Panc1 (cell line): ENCODE measurements at regions not wholly inside any gene's neighbourhood (a gene's known extent, or its start where the extent isn't known, plus 50 kb on each side); places are given as distances from the start of the nearest gene placed in this dataset.

Experiments
- ATAC-seq: fragments of 200-7000 bp; cut with Tn5 transposase; 2 replicates; pipeline ENCODE4 v1.9.1; 2020; ENCODE audit warnings: mild to moderate bottlenecking, moderate library complexity
- BruUV-seq: library from RNA; stranded (reverse); fragments of 400-500 nt; replicated peaks from 2 replicates; lab custom pipeline; 2021; lab: Mats Ljungman, UMichigan
- CTCF ChIA-PET: fragments of 300-600 bp; sonication (Branson Sonifier 250); formaldehyde crosslinking; loops from one replicate; lab custom pipeline; 2022; ENCODE audit warnings: antibody characterized with exemption; lab: Charles Lee
- POLR2A ChIA-PET: fragments of 300-600 bp; sonication (Branson Sonifier 250); formaldehyde crosslinking; loops from one replicate; lab custom pipeline; 2022; ENCODE audit warnings: antibody characterized with exemption; lab: Charles Lee
- DNase-seq: peaks from one replicate; pipeline ENCODE4 v3.0.0-alpha.2; 2010; ENCODE audit warnings: low read depth, low spot score
- H3K27ac ChIP-seq: 2 replicates; pipeline ENCODE4 v1.5.1; 2011; ENCODE audit warnings: mild to moderate bottlenecking, low read length, inconsistent platforms
- H3K27me3 ChIP-seq: fragments of 200-500 bp; sonication (Bioruptor generic); 2 replicates; pipeline ENCODE4 v1.6.0; 2014; ENCODE audit warnings: low read length, inconsistent platforms; ENCODE audit not compliant: control insufficient read depth, insufficient read depth
- H3K36me3 ChIP-seq: fragments of 200-500 bp; sonication (Bioruptor generic); 2 replicates; pipeline ENCODE4 v1.5.1; 2014; ENCODE audit warnings: inconsistent platforms, mild to moderate bottlenecking, low read length, moderate library complexity; ENCODE audit not compliant: control insufficient read depth, insufficient read depth
- H3K4me1 ChIP-seq: 2 replicates; pipeline ENCODE4 v1.5.1; 2011; ENCODE audit warnings: inconsistent platforms, mild to moderate bottlenecking, low read length, moderate library complexity; ENCODE audit not compliant: control insufficient read depth, insufficient read depth
- H3K4me3 ChIP-seq, 2 experiments: 2 replicates each; pipeline ENCODE4 v1.5.1; 2011 to 2012; ENCODE audit warnings: low read depth in 2 of 2, low read length in 2 of 2, mild to moderate bottlenecking in 2 of 2, inconsistent platforms in 1 of 2, moderate library complexity in 1 of 2
- H3K9me3 ChIP-seq: fragments of 200-500 bp; sonication (Bioruptor generic); 2 replicates; pipeline ENCODE4 v1.5.1; 2014; ENCODE audit warnings: low read depth, mild to moderate bottlenecking, inconsistent platforms, low read length, moderate library complexity; ENCODE audit not compliant: control insufficient read depth, insufficient read depth
- POLR2AphosphoS5 ChIP-seq: IDR thresholded peaks from 2 replicates; pipeline ENCODE4 v1.6.1; 2012; ENCODE audit warnings: mild to moderate bottlenecking, low read depth, low read length, moderate library complexity
- REST ChIP-seq, 2 experiments: IDR thresholded peaks; 2 replicates each; pipeline ENCODE4 v1.6.1; 2011 to 2012; ENCODE audit warnings: low read depth in 2 of 2, control low read depth in 1 of 2, low read length in 1 of 2, mild to moderate bottlenecking in 1 of 2, moderate library complexity in 1 of 2; ENCODE audit not compliant: insufficient read depth in 1 of 2
- SIN3A ChIP-seq: IDR thresholded peaks from 2 replicates; pipeline ENCODE4 v1.6.1; 2012; ENCODE audit warnings: low read depth, mild to moderate bottlenecking, low read length, moderate library complexity, borderline replicate concordance; ENCODE audit not compliant: insufficient read depth
- TCF7L2 ChIP-seq: IDR thresholded peaks from 2 replicates; pipeline ENCODE4 v1.6.1; 2011; ENCODE audit warnings: mild to moderate bottlenecking, low read depth, low read length, inconsistent platforms
- in situ Hi-C: cut with HindIII; loops from 2 replicates; pipeline ENCODE4 v1.10.0; 2016; ENCODE audit warnings: low sequenced_read_pairs, low pct_unique_long_range_greater_than_20kb
- intact Hi-C: fragments of 100-400 bp; cut with micrococcal nuclease; formaldehyde crosslinking; loops from one replicate; pipeline ENCODE4 v1.10.0; 2022; ENCODE audit not compliant: unreplicated experiment
- TF ChIP-seq, protein P1 (sequence below): fragments of 450-650 bp; IDR thresholded peaks from 2 replicates; pipeline ENCODE4 v1.5.1; 2017; ENCODE audit warnings: mild to moderate bottlenecking

DNA sequence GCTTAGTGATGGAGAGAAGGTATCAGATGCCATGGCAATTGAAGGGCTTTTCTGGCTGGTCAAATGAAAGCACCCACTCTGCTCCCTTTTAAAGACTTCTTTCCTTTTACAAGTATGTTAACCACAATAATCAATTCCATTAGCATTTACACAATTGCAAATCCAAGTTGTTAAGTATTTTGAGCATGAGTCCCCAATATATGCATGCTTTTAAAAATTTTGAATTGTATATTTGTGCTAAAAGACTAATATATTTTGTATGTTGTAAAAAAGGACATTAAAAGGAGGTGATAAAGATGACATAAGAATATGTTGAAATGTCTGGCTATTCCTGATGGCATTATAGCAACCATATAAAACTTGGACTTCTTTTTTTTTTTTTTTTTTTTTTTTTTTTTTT lies 639.9 kb upstream of the CPEB2 start:
- POLR2A ChIA-PET: no interaction called here

GRCh38 chr4:14364953-14365536 lies 637.2 kb upstream of the CPEB2 start:
- H3K27ac ChIP-seq: no peak overlapping the region
- no peaks in the 10 kb centered on the region for H3K9me3 ChIP-seq
- no peak for ATAC-seq
- DNase-seq: no peak
- POLR2A ChIA-PET: no interaction called here
- CTCF ChIA-PET: no interaction called here
- TF ChIP-seq REST (IDR thresholded peaks at IDR 0.05; ENCODE audit: insufficient read depth in 1 of 2, low read depth in 2 of 2, low read length in 1 of 2) (no peak), SIN3A (no peak), POLR2AphosphoS5 (no peak), TCF7L2 (no peak)
- TF ChIP-seq, protein P1, sequence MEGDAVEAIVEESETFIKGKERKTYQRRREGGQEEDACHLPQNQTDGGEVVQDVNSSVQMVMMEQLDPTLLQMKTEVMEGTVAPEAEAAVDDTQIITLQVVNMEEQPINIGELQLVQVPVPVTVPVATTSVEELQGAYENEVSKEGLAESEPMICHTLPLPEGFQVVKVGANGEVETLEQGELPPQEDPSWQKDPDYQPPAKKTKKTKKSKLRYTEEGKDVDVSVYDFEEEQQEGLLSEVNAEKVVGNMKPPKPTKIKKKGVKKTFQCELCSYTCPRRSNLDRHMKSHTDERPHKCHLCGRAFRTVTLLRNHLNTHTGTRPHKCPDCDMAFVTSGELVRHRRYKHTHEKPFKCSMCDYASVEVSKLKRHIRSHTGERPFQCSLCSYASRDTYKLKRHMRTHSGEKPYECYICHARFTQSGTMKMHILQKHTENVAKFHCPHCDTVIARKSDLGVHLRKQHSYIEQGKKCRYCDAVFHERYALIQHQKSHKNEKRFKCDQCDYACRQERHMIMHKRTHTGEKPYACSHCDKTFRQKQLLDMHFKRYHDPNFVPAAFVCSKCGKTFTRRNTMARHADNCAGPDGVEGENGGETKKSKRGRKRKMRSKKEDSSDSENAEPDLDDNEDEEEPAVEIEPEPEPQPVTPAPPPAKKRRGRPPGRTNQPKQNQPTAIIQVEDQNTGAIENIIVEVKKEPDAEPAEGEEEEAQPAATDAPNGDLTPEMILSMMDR: no peak
- H3K27me3 ChIP-seq: no peaks in the 10 kb centered on the region
- BruUV-seq: no TSS peak
- H3K4me1 ChIP-seq: no peaks in the 10 kb centered on the region
- intact Hi-C loops: no loop called here
- H3K36me3 ChIP-seq: no peaks in the 10 kb centered on the region
- H3K4me3 ChIP-seq: no peak overlapping the region
- in situ Hi-C loops: no loop called here

More for the DNA sequence above, 639.9 kb upstream of the CPEB2 start:
- in situ Hi-C loops (no loop called here), intact Hi-C loops (no loop called here)
- no peaks in the 10 kb centered on the region for H3K4me1 ChIP-seq
- ATAC-seq (no peak), DNase-seq (no peak)
- TF ChIP-seq REST (IDR thresholded peaks at IDR 0.05; ENCODE audit: insufficient read depth in 1 of 2, low read depth in 2 of 2, low read length in 1 of 2): no peak
- TF ChIP-seq, protein P1: no peak
- TF ChIP-seq TCF7L2: no peak
- TF ChIP-seq SIN3A: no peak
- no peak for TF ChIP-seq POLR2AphosphoS5
- BruUV-seq: no TSS peak
- H3K27ac ChIP-seq: no peak overlapping the region
- H3K4me3 ChIP-seq: no peak overlapping the region
- H3K27me3 ChIP-seq: no peaks in the 10 kb centered on the region
- no peaks in the 10 kb centered on the region for H3K9me3 ChIP-seq
- no peaks in the 10 kb centered on the region for H3K36me3 ChIP-seq
- CTCF ChIA-PET: no interaction called here
